GM12875 (cell line): ENCODE measurements at regions not wholly inside any gene's neighbourhood (a gene's known extent, or its start where the extent isn't known, plus 50 kb on each side); places are given as distances from the start of the nearest gene placed in this dataset.

Source experiments
- H3K4me3 ChIP-seq: one replicate; pipeline ENCODE4 v1.5.1; 2011; ENCODE audit warnings: low read depth, low read length, control low read depth
- TF ChIP-seq, protein P1 (sequence below): IDR thresholded peaks from 2 replicates; pipeline ENCODE4 v1.5.1; 2011; ENCODE audit warnings: low read depth, mild to moderate bottlenecking, control low read depth, inconsistent platforms, low read length, moderate library complexity, borderline replicate concordance; ENCODE audit not compliant: insufficient read depth

DNA sequence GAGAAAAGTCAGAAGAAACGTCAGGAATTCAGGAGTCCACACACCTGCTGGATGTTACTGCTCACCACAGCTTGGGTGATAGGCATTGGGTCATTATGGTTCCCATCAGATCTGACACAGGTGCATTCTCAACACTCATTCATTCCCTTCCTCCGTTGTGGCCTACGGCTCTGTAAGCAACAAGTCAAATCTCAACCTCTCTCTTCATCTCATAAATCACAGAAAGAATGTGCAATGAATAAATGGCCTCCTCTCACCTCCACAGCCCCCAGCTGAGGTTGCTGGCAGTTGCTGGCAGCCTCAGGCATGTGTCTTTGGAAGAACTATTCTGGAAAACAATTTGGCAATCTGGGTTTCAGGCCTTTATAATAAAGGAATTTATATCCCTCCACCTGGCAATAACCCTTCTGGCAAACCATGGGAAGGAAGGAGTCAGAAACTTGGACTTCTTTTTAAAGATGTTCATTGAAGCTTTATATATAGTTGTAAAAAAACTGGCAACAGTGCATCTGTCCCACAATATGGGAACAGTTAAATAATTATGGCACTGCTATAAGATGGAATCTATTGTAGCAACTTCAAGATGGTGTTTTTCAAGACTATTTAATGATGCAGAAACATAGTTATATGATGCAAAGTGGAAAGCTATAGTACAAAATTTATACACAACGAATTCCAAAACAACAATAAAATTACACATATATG lies 175.4 kb downstream of the ANAPC1 start:
- TF ChIP-seq, protein P1, sequence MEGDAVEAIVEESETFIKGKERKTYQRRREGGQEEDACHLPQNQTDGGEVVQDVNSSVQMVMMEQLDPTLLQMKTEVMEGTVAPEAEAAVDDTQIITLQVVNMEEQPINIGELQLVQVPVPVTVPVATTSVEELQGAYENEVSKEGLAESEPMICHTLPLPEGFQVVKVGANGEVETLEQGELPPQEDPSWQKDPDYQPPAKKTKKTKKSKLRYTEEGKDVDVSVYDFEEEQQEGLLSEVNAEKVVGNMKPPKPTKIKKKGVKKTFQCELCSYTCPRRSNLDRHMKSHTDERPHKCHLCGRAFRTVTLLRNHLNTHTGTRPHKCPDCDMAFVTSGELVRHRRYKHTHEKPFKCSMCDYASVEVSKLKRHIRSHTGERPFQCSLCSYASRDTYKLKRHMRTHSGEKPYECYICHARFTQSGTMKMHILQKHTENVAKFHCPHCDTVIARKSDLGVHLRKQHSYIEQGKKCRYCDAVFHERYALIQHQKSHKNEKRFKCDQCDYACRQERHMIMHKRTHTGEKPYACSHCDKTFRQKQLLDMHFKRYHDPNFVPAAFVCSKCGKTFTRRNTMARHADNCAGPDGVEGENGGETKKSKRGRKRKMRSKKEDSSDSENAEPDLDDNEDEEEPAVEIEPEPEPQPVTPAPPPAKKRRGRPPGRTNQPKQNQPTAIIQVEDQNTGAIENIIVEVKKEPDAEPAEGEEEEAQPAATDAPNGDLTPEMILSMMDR: no peak
- H3K4me3 ChIP-seq: no peak overlapping the region

DNA sequence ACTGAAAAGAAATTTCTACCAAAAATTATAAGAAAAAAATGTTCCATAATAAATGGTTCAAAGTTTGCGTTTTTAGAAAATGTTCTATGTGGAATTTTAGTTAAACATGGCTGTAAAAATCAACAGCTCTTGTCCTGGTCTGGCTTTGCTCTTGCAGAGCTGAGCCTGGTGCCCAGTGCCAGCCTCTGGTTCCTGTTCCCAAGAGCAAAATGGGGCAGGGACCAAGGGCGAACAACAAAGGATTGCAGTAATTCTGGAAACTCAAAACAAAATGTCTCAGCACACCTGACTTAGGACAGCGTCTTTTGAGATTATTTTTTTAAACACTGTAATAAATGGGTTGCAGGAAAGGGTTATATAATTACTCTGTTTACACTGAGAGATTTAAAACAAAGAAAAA lies 174.7 kb downstream of the ANAPC1 start:
- no peak overlapping the region for H3K4me3 ChIP-seq
- TF ChIP-seq, protein P1: no peak

DNA sequence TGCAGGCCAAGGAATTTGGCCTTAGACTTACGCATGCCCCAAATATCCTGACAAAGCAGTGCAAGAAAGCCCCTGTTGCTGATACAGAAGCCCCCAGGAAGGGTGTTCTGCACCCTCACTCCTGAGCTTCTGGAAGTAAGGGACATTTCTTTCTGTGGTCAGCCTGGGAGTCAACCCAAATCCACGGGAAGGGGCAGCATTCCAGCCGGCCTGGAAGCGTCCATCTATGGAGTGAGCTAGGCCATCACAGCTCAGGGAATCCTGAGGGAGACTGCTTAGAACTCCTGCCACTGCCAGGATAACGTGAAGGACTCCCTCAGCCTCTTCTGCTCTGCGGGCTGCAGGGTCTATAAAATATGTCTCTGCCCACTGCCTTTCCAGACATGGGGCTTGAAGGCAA lies 173.9 kb downstream of the ANAPC1 start:
- no peak overlapping the region for H3K4me3 ChIP-seq

DNA sequence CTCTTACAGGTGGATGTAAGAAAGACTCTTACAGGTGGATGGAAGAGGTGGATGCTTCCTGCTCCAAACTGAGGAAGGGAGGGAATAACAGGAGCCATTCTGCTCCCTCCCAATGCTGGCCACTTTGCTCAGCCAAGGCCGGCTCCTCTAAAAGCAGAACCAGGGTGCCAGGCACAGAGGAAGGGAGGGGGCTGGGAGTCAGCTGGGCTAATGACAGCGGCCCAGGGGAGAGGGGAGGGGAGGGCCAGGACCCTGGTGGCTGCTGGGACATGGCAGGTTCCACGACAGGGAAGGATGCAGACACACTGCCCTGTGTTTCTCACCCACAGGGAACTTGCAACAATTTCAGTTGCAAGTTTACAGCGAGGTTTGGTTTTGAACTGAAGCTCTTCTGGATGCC lies 173.4 kb downstream of the ANAPC1 start:
- TF ChIP-seq, protein P1: no peak
- no peak overlapping the region for H3K4me3 ChIP-seq

More for the DNA sequence above, 173.9 kb downstream of the ANAPC1 start:
- TF ChIP-seq, protein P1: no peak

DNA sequence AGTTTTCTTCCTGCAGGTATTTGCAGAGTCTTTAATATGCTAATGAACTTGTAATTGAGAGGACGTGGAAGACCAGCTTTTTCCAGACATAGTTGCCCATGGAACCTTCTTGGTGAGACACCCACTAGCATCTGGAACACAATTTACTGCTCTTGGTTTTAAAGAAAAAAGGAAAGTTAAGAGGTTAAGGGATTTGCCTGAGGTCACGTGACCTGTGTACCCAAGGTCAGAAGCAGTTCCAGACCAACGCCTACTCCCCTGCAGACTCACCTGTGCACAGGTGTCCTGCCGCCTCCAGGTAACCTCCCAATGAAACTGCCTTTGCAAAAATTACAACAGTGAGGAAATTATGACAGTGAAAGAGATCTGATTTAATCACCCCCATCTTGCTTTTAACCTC lies 172.7 kb downstream of the ANAPC1 start:
- no peak overlapping the region for H3K4me3 ChIP-seq
- TF ChIP-seq, protein P1: no peak

DNA sequence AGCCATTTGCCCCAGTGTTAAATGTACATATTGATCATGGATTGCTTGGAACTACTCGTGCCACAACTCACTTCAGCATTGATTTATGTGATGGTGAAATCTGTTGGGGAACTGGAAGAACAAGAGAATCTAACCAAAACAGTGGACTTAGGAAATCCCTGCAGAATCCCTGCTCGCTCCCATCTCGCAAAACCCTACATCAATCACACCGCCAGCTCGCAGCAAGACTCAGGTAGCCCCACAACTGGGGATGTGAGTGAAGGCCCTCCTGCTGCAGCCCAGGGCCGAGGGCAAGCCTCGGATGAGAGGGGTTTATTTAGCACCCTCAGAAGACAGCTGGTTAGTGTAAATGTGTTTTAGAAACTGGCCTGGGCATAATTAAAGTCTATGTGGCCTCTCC lies 171.6 kb downstream of the ANAPC1 start:
- TF ChIP-seq, protein P1: no peak
- no peak overlapping the region for H3K4me3 ChIP-seq

DNA sequence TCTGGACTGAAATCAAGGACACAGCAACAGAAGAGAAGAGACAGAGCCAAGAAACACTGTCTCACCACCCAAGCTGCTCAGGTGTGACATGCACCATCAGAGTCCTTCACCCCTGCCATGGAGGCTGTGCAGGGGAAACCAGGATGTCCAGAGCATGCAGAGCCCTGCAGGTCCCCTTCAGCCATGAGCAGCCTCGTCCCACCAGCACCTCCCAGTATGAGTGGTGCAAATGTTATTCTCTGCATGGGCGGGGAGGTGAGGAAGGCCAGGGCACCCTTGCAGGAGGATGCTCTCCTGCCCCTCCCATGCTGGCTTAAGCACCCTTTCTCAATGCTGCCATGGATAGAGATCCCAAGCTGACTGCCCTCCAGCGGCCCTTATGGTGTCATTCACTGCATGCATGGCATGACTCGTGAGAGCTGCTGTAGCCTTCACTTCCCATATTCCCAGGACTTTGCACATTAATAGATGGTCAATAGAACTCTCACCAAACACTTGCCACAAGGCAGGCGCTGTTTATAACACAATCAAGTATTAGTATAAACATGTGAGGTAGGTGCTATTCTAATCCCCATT lies 171.0 kb downstream of the ANAPC1 start:
- TF ChIP-seq, protein P1: no peak
- H3K4me3 ChIP-seq: no peak overlapping the region
